C4-2B (cell line): ENCODE measurements at regions not wholly inside any gene's neighbourhood (a gene's known extent, or its start where the extent isn't known, plus 50 kb on each side); places are given as distances from the start of the nearest gene placed in this dataset.

Experiments used
- H3K27ac ChIP-seq: fragments of 450-650 bp; 2 replicates; pipeline ENCODE4 v1.5.1; 2017
- ZFX ChIP-seq: fragments of 450-650 bp; IDR thresholded peaks from 2 replicates; pipeline ENCODE4 v1.6.1; 2017
- TF ChIP-seq, protein P1 (sequence below): fragments of 450-650 bp; conservative IDR thresholded peaks from 2 replicates; pipeline ENCODE4 v1.5.1; 2017; ENCODE audit warnings: mild to moderate bottlenecking

- H3K27ac ChIP-seq, result no peak overlapping the region
- no peak for TF ChIP-seq ZFX
- TF ChIP-seq, protein P1, sequence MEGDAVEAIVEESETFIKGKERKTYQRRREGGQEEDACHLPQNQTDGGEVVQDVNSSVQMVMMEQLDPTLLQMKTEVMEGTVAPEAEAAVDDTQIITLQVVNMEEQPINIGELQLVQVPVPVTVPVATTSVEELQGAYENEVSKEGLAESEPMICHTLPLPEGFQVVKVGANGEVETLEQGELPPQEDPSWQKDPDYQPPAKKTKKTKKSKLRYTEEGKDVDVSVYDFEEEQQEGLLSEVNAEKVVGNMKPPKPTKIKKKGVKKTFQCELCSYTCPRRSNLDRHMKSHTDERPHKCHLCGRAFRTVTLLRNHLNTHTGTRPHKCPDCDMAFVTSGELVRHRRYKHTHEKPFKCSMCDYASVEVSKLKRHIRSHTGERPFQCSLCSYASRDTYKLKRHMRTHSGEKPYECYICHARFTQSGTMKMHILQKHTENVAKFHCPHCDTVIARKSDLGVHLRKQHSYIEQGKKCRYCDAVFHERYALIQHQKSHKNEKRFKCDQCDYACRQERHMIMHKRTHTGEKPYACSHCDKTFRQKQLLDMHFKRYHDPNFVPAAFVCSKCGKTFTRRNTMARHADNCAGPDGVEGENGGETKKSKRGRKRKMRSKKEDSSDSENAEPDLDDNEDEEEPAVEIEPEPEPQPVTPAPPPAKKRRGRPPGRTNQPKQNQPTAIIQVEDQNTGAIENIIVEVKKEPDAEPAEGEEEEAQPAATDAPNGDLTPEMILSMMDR, result no peak
These were observed 1030.3 kb downstream of the ROBO2 start for GRCh38 chr3:78070188-78070587.

GRCh38 chr3:78076379-78076778, 1036.5 kb downstream of the ROBO2 start:
- H3K27ac ChIP-seq, result no peak overlapping the region
- no peak for TF ChIP-seq ZFX

GRCh38 chr3:78077178-78077577, 1037.3 kb downstream of the ROBO2 start:
- TF ChIP-seq ZFX, result no peak
- TF ChIP-seq, protein P1, result no peak
- no peak overlapping the region for H3K27ac ChIP-seq

GRCh38 chr3:78077842-78078241, 1037.9 kb downstream of the ROBO2 start:
- TF ChIP-seq, protein P1, result no peak
- TF ChIP-seq ZFX, result no peak
- no peak overlapping the region for H3K27ac ChIP-seq

- no peak for TF ChIP-seq ZFX
- H3K27ac ChIP-seq, result no peak overlapping the region
These were observed 1039.6 kb downstream of the ROBO2 start for GRCh38 chr3:78079514-78079913.

DNA sequence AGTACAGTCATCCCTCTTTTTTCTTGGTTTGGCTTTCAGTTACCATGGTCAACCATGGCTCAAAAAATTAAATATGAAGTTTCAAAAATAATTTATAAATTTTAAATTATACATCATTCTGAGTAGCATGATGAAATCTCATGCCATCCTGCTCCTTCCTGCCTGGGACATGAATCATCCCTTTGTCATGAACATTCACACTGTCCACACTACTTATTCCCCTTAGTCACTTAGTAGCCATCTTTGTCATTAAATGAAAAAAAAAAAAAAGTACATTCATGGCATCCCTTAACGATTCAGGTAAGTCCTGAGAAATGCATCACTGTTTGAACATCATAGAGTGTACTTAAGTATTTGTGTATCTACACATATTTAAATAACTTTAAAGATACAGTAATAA, 1046.3 kb downstream of the ROBO2 start:
- no peak overlapping the region for H3K27ac ChIP-seq
- no peak for TF ChIP-seq ZFX
- TF ChIP-seq, protein P1, result no peak

DNA sequence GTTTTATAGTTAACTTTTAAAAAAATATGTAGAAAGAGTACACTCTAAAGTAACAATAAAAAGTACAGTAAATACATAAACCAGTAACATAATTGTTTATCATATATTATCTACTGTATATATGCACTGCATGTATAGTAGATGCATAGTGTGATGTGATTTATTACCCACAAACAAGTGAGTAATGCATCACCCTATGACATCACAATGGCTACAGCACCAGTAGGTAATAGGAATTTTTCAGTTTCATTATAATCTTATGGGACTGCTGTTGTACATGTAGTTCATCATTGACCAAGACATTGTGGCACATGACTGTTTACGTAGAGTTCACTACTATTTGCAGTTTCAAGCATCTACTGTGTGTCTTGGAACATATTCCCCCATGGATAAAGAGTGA, 1047.2 kb downstream of the ROBO2 start:
- H3K27ac ChIP-seq, result no peak overlapping the region
- TF ChIP-seq ZFX, result no peak
- TF ChIP-seq, protein P1, result no peak

DNA sequence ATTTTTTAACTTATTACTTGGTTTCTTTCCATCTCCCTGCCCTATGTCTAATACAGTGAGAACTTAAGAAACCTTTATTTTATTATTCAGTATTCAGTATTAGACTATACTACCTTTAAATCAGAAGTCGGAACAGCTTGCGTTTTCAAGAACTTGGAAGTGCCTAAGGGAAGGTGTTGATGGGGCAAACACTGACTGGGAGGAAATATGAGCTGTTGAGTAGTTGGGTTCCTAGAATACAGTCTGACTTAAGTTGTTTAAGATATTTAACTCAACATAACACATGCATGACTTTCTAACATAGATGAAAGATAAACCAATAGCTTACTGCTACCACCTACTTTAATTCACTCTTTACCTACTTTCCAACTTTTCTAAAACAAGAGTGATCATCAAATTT, 1048.1 kb downstream of the ROBO2 start:
- H3K27ac ChIP-seq, result no peak overlapping the region
- TF ChIP-seq, protein P1, result no peak
- no peak for TF ChIP-seq ZFX

DNA sequence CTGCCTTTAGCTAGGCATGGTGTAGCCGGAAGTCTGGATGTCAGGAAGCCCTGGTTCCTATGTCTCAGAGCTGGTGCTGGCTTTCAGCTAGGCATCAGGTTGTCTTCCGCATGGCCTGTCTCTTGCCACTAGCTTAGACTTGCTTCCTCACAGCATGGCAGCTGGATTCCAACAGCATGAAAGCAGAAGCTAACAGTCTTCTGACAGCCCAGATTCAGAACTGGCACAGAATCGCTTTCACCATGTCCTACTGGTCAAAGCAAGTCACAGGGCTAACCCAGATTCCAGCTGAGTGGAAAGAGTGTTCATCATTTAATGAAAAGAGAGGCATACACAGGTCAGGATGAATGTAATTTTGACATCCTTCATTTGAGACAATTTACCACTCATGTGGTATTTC, 1050.5 kb downstream of the ROBO2 start:
- no peak overlapping the region for H3K27ac ChIP-seq
- no peak for TF ChIP-seq ZFX
- TF ChIP-seq, protein P1, result no peak
